ENCODE measurements at regions not wholly inside any gene's neighbourhood (a gene's known extent, or its start where the extent isn't known, plus 50 kb on each side); places are given as distances from the start of the nearest gene placed in this dataset.

- TF ChIP-seq CTCF (conservative IDR thresholded peaks at IDR 0.05; ENCODE audit: low read depth, low read length) (no peak), EZH2 (IDR thresholded peaks at IDR 0.05; ENCODE audit: low read length, unreplicated experiment) (no peak)
These were observed 131.8 kb downstream of the TBX5 start for GRCh38 chr12:114274131-114274530.
